ENCODE measurements at regions not wholly inside any gene's neighbourhood (a gene's known extent, or its start where the extent isn't known, plus 50 kb on each side); places are given as distances from the start of the nearest gene placed in this dataset.
"Not testable (repeated sequence)": the region's sequence is repeated elsewhere in the genome, so short reads cannot be mapped to it uniquely, and the experiment has no call there.

GRCh38 chr1:220475608-220476007 lies 52.3 kb upstream of the MARK1 start:
- H3K9me3 Mint-ChIP-seq: not testable (repeated sequence)

GRCh38 chr1:220475141-220475540 lies 52.8 kb upstream of the MARK1 start:
- not testable (repeated sequence) for H3K36me3 Mint-ChIP-seq (ENCODE audit: low read depth); H3F3A ChIP-seq (replicated peaks; ENCODE audit: low read depth); H2AFZ ChIP-seq; H3K79me2 ChIP-seq (replicated peaks; ENCODE audit: insufficient read depth); H3K9me2 ChIP-seq (ENCODE audit: insufficient read depth); H3K27me3 Mint-ChIP-seq (ENCODE audit: insufficient read depth, low read depth, poor library complexity); H3K4me1 Mint-ChIP-seq; H3K9me3 Mint-ChIP-seq; H3K4me3 ChIP-seq; H3K4me1 ChIP-seq (ENCODE audit: insufficient read depth); H3K4me2 ChIP-seq; H3K36me3 ChIP-seq (ENCODE audit: insufficient read depth); ATAC-seq; H3K27ac ChIP-seq (ENCODE audit: low read depth); H3K27ac Mint-ChIP-seq; H3K27me3 ChIP-seq (ENCODE audit: insufficient read depth); DNase-seq (ENCODE audit: low spot score); H3K4me3 Mint-ChIP-seq; H4K20me1 ChIP-seq (replicated peaks; ENCODE audit: insufficient read depth)

More at GRCh38 chr1:220475608-220476007, 52.3 kb upstream of the MARK1 start:
- H3K4me3 Mint-ChIP-seq; H3K27me3 Mint-ChIP-seq (ENCODE audit: insufficient read depth, low read depth, poor library complexity); H3K27ac Mint-ChIP-seq; H2AFZ ChIP-seq; H3K27me3 ChIP-seq (ENCODE audit: insufficient read depth); H3K4me3 ChIP-seq; H3K36me3 Mint-ChIP-seq (ENCODE audit: low read depth); ATAC-seq; H3K9me2 ChIP-seq (ENCODE audit: insufficient read depth); H4K20me1 ChIP-seq (replicated peaks; ENCODE audit: insufficient read depth); H3F3A ChIP-seq (replicated peaks; ENCODE audit: low read depth); H3K4me2 ChIP-seq; H3K79me2 ChIP-seq (replicated peaks; ENCODE audit: insufficient read depth); DNase-seq (ENCODE audit: low spot score); H3K4me1 ChIP-seq (ENCODE audit: insufficient read depth); H3K27ac ChIP-seq (ENCODE audit: low read depth); H3K36me3 ChIP-seq (ENCODE audit: insufficient read depth); H3K4me1 Mint-ChIP-seq: not testable (repeated sequence)

- peak overlapping the region; percentile 32; the same call in 1 of the 2 replicates for H2AFZ ChIP-seq
- H3K4me3 ChIP-seq: no peak overlapping the region
- no peaks in the 10 kb centered on the region for H3K27me3 ChIP-seq (ENCODE audit: insufficient read depth)
- Mint-ChIP-seq H3K36me3 (ENCODE audit: low read depth) (peaks cover 4% of the 10 kb centered on the region; the same call in 1 of the 3 replicates), H3K27ac (no peak overlapping the region), H3K4me1 (no peaks in the 10 kb centered on the region), H3K27me3 (ENCODE audit: insufficient read depth, low read depth, poor library complexity) (no peaks in the 10 kb centered on the region), H3K4me3 (no peak overlapping the region), H3K9me3 (no peaks in the 10 kb centered on the region)
- no peaks in the 10 kb centered on the region for H3K79me2 ChIP-seq (replicated peaks; ENCODE audit: insufficient read depth)
- H3K4me1 ChIP-seq (ENCODE audit: insufficient read depth): no peaks in the 10 kb centered on the region
- ATAC-seq (no peak), DNase-seq (ENCODE audit: low spot score) (no peak)
- H3K27ac ChIP-seq (ENCODE audit: low read depth): no peak overlapping the region
- H4K20me1 ChIP-seq (replicated peaks; ENCODE audit: insufficient read depth): no peaks in the 10 kb centered on the region
- no peaks in the 10 kb centered on the region for H3K9me2 ChIP-seq (ENCODE audit: insufficient read depth)
- H3K4me2 ChIP-seq: no peak overlapping the region
- no peaks in the 10 kb centered on the region for H3F3A ChIP-seq (replicated peaks; ENCODE audit: low read depth)
- H3K36me3 ChIP-seq (ENCODE audit: insufficient read depth): no peaks in the 10 kb centered on the region
- TF ChIP-seq EZH2 (IDR thresholded peaks at IDR 0.05; ENCODE audit: low read depth, unreplicated experiment): no peak
- TF ChIP-seq REST (IDR thresholded peaks at IDR 0.05; ENCODE audit: unreplicated experiment): no peak
- TF ChIP-seq STAT1 (IDR thresholded peaks at IDR 0.05; ENCODE audit: unreplicated experiment): no peak
- no peak for TF ChIP-seq ETS1 (IDR thresholded peaks at IDR 0.05)
- TF ChIP-seq ZNF114 (CRISPR knock-in tag; IDR thresholded peaks at IDR 0.05): no peak
- no peak for TF ChIP-seq CTCF (conservative IDR thresholded peaks at IDR 0.05; ENCODE audit: low read depth in 2 of 2)
- TF ChIP-seq POLR2AphosphoS5 (IDR thresholded peaks at IDR 0.05; ENCODE audit: low read depth): no peak
- TF ChIP-seq CREB1 (CRISPR knock-in tag; IDR thresholded peaks at IDR 0.05; ENCODE audit: low read depth): no peak
- TF ChIP-seq ZNF331 (CRISPR knock-in tag; IDR thresholded peaks at IDR 0.05; ENCODE audit: low read depth): no peak
- no peak for TF ChIP-seq JUNB (IDR thresholded peaks at IDR 0.05; ENCODE audit: unreplicated experiment)
- TF ChIP-seq EZH2phosphoT487 (IDR thresholded peaks at IDR 0.05; ENCODE audit: unreplicated experiment): no peak
Measured at GRCh38 chr1:220473440-220473839, 54.5 kb upstream of the MARK1 start.

Data from GM23338 (cell line).